SK-N-SH treated with all-trans-retinoic acid at 6 μM for 48 hours (cell line): ENCODE measurements at regions not wholly inside any gene's neighbourhood (a gene's known extent, or its start where the extent isn't known, plus 50 kb on each side); places are given as distances from the start of the nearest gene placed in this dataset.

Experiments
- ATAC-seq: fragments of 200-7000 bp; cut with Tn5 transposase; 3 replicates; pipeline ENCODE4 v1.9.1; 2020; ENCODE audit warnings: mild to moderate bottlenecking, moderate library complexity
- ARNTL ChIP-seq: fragments of 450-650 bp; formaldehyde crosslinking; IDR thresholded peaks from 2 replicates; pipeline ENCODE4 v1.5.0; 2020; ENCODE audit warnings: low read depth, mild to moderate bottlenecking, moderate library complexity, borderline replicate concordance
- BACH2 ChIP-seq: fragments of 250-450 bp; sonication (Bioruptor Pico); IDR thresholded peaks from 2 replicates; pipeline ENCODE4 v1.9.0; 2021; ENCODE audit warnings: mild to moderate bottlenecking, borderline replicate concordance
- CREB5 ChIP-seq: fragments of 250-450 bp; sonication (Bioruptor Pico); IDR thresholded peaks from 2 replicates; pipeline ENCODE4 v1.5.1; 2020; ENCODE audit warnings: low read depth, mild to moderate bottlenecking, moderate library complexity
- CSDC2 ChIP-seq: fragments of 250-450 bp; sonication (Bioruptor Pico); IDR thresholded peaks from 2 replicates; pipeline ENCODE4 v1.5.0; 2020; ENCODE audit warnings: mild to moderate bottlenecking, moderate library complexity
- CSRNP3 ChIP-seq: fragments of 250-450 bp; sonication (Bioruptor Pico); IDR thresholded peaks from 2 replicates; pipeline ENCODE4 v1.5.1; 2021; ENCODE audit warnings: mild to moderate bottlenecking, moderate library complexity
- ESRRG ChIP-seq: fragments of 250-450 bp; sonication (Bioruptor Pico); IDR thresholded peaks from 2 replicates; pipeline ENCODE4 v1.6.1; 2021; ENCODE audit warnings: mild to moderate bottlenecking
- OSR1 ChIP-seq: fragments of 250-450 bp; sonication (Bioruptor Pico); IDR thresholded peaks from 2 replicates; pipeline ENCODE4 v1.8.0; 2022; ENCODE audit warnings: moderate library complexity, mild to moderate bottlenecking, inconsistent platforms
- PATZ1 ChIP-seq: fragments of 250-450 bp; sonication (Bioruptor Pico); IDR thresholded peaks from 2 replicates; pipeline ENCODE4 v1.8.0; 2020; ENCODE audit warnings: mild to moderate bottlenecking, moderate library complexity, borderline replicate concordance
- POU6F1 ChIP-seq: fragments of 250-450 bp; sonication (Bioruptor Pico); IDR thresholded peaks from 2 replicates; pipeline ENCODE4 v1.8.0; 2021; ENCODE audit warnings: low read depth, mild to moderate bottlenecking, moderate library complexity, borderline replicate concordance
- RARB ChIP-seq: fragments of 250-450 bp; sonication (Bioruptor Pico); IDR thresholded peaks from 2 replicates; pipeline ENCODE4 v1.8.0; 2021; ENCODE audit warnings: mild to moderate bottlenecking, moderate library complexity
- SNAI2 ChIP-seq: fragments of 250-450 bp; sonication (Bioruptor Pico); IDR thresholded peaks from 2 replicates; pipeline ENCODE4 v1.5.0; 2020; ENCODE audit warnings: mild to moderate bottlenecking, moderate library complexity
- TCF4 ChIP-seq: fragments of 250-450 bp; sonication (Bioruptor Pico); IDR thresholded peaks from 2 replicates; pipeline ENCODE4 v1.8.0; 2021; ENCODE audit warnings: mild to moderate bottlenecking, moderate library complexity, borderline replicate concordance
- TSHZ2 ChIP-seq: fragments of 250-450 bp; sonication (Bioruptor Pico); IDR thresholded peaks from 2 replicates; pipeline ENCODE4 v1.5.0; 2020; ENCODE audit warnings: mild to moderate bottlenecking, moderate library complexity
- ZC3H10 ChIP-seq: fragments of 250-450 bp; sonication (Bioruptor Pico); IDR thresholded peaks from 2 replicates; pipeline ENCODE4 v1.5.1; 2021; ENCODE audit warnings: mild to moderate bottlenecking, moderate library complexity
- ZFP30 ChIP-seq: fragments of 450-650 bp; formaldehyde crosslinking; IDR thresholded peaks from 2 replicates; pipeline ENCODE4 v1.5.0; 2022; ENCODE audit warnings: mild to moderate bottlenecking, moderate library complexity
- ZNF565 ChIP-seq: fragments of 450-650 bp; formaldehyde crosslinking; conservative IDR thresholded peaks from 2 replicates; pipeline ENCODE4 v1.5.0; 2020; ENCODE audit warnings: low read depth, mild to moderate bottlenecking, moderate library complexity
- ZNF8 ChIP-seq: fragments of 450-650 bp; formaldehyde crosslinking; IDR thresholded peaks from 2 replicates; pipeline ENCODE4 v1.5.0; 2020; ENCODE audit warnings: mild to moderate bottlenecking, moderate library complexity

- TF ChIP-seq PATZ1 (CRISPR knock-in tag), result no peak
Measured at GRCh38 chr11:92317721-92318120, 93.1 kb downstream of the FAT3 start (continued).

- ATAC-seq, result peak; percentile 60; the same call in 2 of the 3 replicates
- TF ChIP-seq ZNF565 (no peak), TCF4 (CRISPR knock-in tag) (no peak), CREB5 (CRISPR knock-in tag) (no peak), ZC3H10 (CRISPR knock-in tag) (no peak), CSRNP3 (no peak), ZFP30 (no peak), RARB (CRISPR knock-in tag) (no peak), OSR1 (CRISPR knock-in tag) (no peak)
Measured at GRCh38 chr11:92322225-92322624, 97.6 kb downstream of the FAT3 start.

- TF ChIP-seq CSDC2 (CRISPR knock-in tag) (no peak), TCF4 (CRISPR knock-in tag) (no peak), SNAI2 (CRISPR knock-in tag) (no peak), PATZ1 (CRISPR knock-in tag) (no peak), OSR1 (CRISPR knock-in tag) (no peak), ZC3H10 (CRISPR knock-in tag) (no peak), POU6F1 (CRISPR knock-in tag) (no peak), ESRRG (CRISPR knock-in tag) (no peak), RARB (CRISPR knock-in tag) (no peak), BACH2 (CRISPR knock-in tag) (no peak), ARNTL (CRISPR knock-in tag) (no peak), CREB5 (CRISPR knock-in tag) (no peak), ZNF565 (no peak), TSHZ2 (no peak), ZFP30 (no peak), ZNF8 (CRISPR knock-in tag) (no peak)
- TF ChIP-seq, all 23 proteins: peak for 0
- no peak for ATAC-seq
Measured at GRCh38 chr11:92324890-92325289, 100.3 kb downstream of the FAT3 start.
